GM19035 (cell line): ENCODE measurements at regions not wholly inside any gene's neighbourhood (a gene's known extent, or its start where the extent isn't known, plus 50 kb on each side); places are given as distances from the start of the nearest gene placed in this dataset.
"Not testable (repeated sequence)": the region's sequence is repeated elsewhere in the genome, so short reads cannot be mapped to it uniquely, and the experiment has no call there.

ENCODE experiments used
- ATAC-seq: cut with Tn5 transposase; IDR thresholded peaks from one replicate; pipeline ENCODE4 v1.9.1; 2021; ENCODE audit not compliant: unreplicated experiment

DNA sequence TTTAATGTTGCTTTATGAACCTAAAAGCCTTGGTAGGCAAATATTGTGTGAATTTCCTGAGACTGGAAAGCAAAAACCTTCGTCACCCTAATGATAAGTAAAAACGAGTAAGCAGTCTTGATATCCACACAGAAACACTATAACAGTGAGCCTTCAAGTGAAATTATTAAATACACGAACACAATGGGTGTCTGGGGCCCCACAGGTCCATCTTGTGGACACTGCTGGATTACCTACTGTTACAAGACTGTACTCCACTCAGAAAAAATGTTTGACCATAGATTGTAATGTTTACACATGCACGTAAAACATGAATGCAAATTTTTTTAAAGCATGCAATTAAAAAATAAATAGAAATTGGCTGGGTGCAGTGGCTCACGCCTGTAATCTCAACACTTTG, 466.9 kb downstream of the CD83 start:
- no peak for ATAC-seq

DNA sequence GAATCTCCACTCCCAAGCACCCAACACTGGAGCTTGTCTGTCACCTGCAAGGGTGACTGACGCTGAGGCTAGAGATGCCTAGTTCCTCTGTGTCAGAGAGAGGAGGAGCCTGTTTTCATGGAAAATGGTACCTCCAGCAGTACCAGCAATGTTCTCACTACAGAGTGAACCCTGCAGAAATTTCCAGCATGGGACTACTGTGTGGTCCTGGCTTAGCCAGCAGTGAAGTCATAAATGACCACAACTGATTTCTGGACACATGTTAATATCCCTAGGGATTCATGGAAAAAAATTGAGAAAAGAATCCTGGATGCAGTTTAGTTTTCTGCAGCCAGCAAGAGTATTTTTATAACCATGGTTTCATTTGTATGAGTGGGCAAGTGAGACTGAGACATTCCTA, 468.1 kb downstream of the CD83 start:
- no peak for ATAC-seq

DNA sequence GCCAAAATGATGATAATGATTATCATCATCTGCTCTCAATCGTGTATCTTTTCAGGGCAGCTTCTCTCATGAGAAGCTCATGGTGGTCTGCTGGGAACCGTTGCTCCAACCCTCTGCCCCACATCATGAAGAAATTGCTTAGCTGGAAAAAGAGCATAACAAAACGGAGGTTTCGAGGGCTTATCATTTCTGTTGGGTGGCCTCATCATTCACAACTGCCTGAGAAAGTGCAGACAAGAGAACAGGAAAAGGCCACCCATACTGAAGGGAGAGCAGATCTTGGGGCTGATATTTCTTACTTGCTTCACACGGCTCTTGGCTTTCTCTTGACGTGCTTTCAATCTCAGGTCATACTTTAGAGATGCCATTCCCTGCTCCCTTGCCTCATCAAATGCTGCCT, 471.6 kb downstream of the CD83 start:
- no peak for ATAC-seq

DNA sequence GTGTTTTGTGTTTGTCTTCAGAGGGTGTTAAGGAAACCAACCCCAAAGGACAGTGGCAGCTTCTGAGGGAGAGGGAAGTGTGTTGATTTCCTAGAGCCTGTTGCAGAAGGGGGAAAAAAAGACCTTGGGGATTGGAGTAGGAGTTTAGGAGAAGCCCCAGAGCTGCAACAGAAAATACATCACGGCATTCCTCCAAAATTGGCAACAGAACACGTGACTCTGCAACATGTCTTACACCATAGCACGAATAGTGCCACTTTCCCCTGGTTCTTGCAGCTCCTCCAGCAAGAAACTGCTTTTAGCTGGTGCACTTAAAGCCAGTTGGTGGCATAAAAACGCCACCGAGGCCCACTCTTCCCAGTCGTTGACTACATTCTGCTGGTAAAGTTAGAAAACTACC, 473.0 kb downstream of the CD83 start:
- no peak for ATAC-seq

DNA sequence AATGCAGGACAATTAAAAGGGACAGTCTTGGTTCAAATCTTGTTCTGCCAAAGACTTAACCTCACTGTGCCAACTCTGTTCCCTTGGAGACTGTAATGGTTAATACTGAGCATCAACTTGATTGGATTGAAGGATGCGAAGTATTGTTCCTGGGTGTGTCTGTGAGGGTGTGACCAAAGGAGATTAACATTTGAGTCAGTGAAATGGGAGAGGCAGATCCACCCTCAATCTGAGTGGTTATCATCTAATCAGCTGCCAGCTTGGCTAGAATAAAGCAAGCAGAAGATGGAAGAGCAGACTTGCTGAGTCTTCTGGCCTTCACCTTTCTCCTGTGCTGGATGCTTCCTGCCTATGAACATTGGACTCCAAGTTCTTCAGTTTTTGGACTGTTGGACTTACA, 474.4 kb downstream of the CD83 start:
- no peak for ATAC-seq

DNA sequence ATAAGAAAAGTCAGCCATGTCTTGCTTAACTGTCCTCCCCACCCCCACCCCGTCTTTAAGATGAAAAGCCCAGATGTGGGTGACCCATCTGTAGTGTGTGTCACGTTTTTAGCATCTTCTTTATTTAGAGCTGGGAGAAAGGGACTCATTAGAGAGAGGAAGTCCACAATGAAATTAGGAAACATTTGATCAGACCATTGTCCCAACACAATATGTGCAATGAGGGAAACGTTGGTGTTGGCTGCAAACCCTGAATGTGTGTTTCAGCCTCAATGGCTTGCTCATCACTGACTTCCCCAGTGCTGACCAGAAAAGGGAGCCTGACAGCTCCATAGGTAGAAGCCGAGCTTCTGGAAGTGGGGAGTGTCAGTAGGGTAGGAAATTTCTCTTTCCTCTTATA, 475.7 kb downstream of the CD83 start:
- ATAC-seq, result no peak

DNA sequence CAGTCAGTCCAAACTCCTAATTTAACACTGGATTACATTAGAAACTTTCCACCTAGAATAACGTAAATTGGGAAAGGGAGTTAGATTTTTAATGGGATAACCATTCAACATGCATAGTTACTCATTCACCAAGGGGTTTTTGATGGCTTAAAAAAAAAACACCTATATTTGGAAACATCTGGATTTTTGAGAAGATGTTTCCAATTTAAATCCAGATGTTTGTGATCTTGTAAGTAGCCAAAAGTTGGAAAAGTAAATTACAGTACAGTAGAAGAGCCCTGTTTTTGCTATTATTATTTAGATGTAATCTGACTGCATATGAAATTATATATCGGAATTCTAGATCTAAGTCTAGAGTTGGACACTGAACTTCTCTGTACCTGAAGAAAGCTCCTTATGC, 478.2 kb downstream of the CD83 start:
- ATAC-seq, result no peak

DNA sequence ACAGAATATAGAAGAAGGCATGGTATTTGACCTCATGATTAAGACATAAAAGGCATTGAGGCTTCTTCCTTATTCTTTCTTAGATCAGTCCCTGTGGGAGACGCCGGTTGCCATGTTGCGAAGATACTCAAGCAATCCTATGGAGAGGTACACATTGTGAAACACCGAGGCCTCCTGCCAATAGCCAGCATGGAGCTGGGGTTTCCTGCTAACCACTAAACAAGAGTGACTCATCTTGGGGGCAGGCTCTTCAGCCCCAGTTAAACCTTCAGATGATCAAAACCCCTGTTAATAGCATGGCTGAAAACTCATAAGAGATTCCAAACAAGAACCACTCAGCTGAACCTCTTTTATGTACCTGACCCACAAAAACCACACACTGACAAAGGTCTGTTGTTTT, 478.8 kb downstream of the CD83 start:
- no peak for ATAC-seq

DNA sequence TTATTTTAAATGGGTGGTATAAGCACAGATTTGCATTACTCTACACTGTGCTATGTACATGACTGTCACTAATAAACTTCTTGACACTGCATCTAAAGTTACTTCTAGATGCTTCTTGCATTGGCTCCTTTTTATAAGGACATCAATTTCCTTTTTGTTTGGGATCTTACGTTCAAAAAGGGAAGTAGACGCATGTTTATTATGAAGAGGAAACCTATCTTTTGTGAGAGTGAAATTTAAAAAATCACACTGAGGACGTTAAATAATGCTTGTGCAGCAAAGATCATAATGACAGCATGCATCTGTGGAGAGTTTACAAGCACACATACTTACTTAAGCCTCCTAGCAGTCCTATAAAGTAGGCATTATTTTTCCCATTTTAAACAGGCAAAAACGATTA, 479.5 kb downstream of the CD83 start:
- ATAC-seq, result no peak

DNA sequence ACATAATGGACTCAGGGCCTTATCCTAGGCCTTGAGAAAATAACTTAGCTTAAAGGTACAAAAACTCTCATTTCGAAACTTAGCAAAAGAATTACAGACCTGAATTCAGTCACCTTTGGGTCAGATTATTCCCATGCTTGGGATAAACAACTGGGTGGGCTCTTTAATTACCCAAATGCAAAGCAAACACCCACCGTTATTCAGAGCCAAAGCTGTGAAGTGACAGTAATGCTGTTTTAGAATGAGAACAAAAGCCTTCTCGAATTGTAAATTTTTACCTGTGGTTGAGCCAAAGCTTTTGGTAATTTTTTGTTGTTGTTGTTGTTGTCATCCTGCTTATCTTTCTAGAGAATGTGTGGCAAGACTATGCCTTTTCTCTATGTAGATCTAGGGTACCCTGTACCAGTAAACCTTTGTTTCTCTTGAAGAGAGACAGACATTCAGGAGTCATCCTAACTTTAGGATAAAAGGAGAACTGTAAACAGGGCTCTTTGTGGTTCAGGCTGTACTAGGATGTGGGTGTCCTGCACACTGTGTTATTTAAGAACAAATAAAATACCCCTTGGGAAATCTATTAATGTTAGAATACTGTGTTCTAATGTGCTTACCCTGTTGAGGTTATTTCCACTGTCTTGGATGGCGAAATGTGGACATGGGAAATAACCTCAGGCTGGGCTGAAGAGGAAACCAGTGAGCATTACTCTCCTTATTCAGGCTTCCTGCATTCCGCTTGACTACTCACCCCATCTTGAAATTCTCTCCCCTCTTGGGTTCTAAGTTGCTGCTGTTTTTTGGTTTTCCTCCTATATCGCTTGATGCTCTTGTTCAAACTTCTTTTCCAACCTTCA, 480.7 kb downstream of the CD83 start:
- ATAC-seq, result no peak

DNA sequence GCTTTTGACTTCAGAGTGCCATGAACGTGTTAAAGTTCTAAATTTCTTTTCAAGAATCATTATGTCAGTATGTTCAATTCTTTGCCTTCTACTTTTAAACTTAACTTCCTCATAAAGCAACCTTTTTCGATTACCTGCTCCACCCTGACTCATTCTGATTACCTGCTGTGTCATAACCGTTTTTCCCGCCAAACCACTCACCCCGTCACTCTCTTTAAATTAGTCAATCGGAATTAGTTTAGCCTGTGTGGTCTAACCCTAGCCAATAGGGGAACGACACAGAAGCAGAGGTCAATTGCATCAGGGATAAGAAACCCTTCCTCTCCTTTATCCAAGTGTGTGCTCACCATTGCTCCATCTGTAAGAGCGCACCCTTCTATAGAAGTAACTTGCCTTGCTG, 482.7 kb downstream of the CD83 start:
- not testable (repeated sequence) for ATAC-seq

DNA sequence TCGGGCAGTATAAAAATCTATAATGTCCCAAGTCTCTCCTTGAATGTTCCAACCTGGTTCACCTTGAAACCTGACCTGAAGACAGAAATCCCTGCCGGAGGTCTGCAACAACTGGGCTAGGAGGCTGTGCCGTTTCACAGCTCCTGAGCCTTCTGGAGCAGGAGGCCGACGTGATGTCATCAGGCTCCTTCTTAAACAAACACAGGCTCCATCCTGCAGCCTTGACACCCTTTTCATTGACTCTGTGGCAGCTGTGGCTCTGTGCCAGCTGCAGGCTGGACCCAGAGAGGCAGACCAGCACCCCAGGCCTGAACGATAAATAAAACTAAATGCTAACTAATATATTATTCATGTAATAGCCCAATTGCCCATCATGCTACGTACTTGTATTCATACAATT, 483.9 kb downstream of the CD83 start:
- ATAC-seq, result no peak

DNA sequence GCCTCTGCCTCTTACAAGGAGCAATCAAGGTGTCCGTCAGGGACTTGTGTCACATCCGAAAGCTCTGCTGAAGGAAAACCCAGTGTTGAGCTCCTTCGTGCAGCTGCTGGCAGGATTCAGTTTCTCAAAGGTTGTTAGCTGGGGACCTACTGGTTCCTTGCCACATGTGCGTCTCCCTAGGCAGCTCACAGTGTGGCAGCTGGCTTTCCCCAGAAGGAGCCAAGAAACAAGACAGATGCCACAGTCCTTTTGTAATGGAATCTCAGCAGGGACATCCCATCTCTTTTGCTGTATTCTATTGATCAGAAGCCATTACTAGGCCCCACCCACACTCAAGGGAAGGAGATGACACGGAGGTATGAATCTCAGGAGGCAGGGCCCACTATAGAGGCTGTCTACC, 488.8 kb downstream of the CD83 start:
- ATAC-seq, result no peak

DNA sequence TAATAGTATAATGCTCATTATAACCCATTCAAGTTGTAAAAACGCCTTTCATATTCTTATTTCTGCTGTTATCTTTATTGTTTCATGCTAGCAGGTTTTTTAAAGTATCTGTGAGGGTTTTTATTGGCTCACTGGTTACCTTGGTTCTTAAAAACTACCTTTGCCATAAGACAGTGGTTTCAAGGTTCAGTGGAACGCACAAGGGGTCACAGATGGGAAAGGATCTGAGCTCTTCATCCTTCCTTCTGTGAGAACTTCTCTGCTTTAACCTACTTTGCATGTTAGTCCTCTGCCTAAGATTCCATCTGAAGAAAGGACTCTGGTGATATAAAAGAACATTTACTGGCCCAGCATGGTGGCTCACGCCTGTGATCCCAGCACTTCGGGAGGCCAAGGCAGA, 492.6 kb downstream of the CD83 start:
- no peak for ATAC-seq

DNA sequence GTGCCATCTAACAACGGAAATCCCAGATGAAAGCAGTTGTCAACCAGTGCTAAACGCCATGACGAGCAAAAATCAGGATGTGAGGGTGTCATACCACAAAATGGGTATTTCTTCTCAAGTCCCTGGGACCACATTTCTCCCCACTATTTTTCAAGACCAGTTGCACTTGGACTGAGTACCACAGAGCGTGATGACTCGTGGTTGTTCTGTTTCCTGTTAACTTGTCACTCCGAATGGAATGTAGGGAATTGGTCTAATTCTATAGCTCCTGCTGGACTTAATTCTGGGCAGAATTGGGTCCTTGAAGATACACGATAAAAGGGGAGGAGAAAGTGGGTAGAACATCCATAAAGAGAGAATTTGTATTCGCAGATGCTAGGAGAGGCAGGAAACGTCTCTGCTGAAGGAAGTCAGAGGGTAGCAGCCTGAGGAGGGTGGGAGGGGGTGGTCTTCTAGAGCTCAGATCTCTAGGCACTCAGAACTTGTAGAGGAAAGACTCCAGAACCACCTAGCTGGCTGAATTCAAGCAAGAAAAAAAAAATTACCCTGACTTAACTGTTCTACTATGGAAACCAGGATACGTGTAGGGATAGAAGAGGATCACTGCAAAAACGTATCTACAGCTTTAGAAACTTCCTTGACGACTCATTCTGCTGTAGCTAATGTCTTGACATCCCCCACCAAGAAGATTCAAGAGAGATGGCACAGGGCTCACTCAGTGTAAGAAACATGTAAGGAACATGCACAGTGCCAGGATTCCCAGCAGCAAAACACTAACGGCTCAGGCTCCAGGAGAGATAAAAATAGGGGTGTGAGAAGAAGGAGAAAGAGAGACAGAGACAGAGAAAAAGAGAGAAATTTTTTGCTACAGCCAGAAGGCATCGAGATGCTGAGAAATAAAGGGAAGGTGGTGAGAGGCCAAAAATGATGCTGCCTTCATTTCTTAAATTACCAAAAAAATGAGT, 494.7 kb downstream of the CD83 start:
- ATAC-seq, result no peak

DNA sequence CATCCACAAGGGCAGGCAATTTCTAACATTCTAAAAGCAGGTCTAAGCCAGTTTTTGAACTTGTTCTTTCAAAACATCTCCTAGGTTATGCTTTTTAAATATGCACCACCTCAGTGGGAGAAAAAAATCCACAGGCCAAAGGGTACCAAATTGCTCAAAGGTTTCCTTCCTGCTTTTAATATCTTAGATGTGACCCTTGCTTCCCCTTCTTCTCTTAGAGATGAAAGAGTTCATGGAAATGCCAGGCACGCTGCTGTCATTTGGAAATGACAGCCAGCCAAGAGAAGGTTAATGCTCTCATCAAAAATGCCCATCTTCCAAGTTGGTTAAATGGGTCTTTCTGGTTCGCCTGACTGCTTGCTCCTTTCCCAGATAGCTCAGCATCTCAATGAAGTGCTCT, 497.1 kb downstream of the CD83 start:
- ATAC-seq, result no peak

DNA sequence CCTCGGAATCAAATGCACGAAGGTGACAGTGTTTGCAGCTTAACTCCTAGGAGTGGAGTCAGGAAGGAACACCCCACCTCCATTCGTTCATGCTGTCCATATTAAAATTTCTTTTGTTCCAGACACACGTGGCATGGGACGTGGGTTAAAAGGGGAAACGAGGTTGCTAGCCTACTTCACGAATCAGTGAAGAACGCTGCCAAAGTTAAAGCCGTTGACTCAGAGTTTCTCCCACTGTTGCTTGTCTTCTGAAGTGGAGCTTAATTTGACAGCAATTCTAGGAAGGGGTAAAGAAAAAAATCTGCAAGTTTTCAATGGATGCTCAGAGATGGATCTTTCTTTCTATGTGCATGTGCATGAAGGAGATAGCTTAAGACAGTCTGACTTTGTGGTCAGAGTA, 499.1 kb downstream of the CD83 start:
- no peak for ATAC-seq

DNA sequence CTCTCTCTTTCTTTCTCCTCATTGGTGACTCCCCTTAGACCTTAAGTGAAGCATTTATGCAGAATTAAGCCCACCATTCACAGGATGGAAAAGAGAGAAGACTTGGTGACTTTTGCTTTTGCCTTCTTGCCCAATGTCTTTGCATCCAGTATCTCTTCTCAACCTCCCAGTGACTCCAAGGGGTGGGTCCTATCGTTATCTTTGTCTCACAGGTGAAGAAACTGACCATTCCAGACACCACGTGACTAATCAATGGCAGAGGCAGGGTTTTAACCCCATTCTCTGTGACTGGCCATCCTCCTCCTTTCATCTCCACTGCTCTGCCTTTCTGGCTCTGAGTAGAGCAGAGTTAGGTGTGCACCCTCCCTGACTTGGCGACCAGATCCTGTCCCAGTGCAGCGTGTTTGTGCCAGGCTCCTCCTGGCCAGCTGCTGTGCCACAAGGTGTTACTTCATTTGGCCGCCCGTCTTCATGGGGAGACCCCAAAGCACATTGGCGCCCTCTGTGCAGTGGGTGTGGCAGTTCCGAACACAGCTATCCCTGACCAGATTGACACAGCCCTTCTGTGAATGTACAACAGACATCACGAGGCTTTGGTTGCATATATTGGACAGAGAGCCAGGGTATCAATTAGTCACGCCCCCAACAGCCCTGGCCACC, 501.3 kb downstream of the CD83 start:
- ATAC-seq, result no peak

DNA sequence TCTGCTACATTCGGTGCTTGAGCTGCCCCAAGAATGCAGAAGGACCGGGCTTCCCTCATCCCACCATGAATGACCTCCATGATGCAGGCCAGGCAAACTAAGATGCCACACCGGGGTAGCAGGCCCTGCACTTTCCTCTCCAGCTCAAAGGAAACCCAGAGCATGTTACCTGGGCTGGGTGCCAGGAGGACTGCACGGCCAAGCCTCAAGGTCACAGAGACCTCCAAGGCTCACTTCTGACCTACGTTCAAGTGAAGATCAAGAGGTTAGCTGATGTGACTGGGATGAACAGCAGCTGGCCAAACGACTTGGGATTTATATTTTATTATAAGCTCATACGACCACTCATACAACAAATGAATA, 501.8 kb downstream of the CD83 start:
- no peak for ATAC-seq

DNA sequence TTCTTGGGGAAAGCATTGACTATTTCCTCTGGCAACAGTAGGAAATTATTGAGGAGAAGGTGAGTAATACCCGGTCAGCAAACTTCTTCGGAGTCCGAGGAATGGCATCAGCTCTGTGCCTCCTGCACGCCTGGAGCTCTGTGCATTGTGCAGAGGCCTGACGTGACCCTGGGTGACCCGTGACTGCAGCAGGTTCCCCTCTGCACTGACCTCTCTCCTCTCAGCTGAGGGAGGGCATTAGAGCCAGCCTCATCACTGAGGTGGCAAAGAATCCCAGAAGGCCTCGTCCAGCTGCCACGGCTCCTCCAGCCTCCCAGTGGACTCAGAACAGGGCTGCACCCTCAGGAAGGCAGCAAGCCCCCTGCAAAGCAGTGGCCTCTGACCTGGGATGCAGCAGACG, 502.9 kb downstream of the CD83 start:
- ATAC-seq, result no peak

DNA sequence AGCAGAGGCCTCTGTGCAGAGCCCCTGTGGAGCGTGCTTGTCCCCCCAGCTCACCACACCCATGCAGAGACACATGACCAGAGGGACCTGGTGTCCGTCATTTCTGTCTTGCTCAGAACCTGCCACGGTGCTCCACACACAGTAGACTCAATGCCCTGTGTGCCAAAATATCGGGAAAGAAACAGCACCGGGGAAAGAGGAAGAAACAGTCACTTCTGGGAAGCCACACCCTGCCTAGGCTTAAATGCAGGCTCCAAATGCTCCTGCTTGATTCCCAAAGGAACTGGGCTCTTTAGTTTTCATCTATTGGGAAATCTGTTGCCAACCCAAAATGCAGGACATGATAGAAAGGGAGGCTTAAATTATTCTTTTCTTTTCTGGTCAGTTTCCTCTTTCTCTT, 503.9 kb downstream of the CD83 start:
- ATAC-seq, result no peak

DNA sequence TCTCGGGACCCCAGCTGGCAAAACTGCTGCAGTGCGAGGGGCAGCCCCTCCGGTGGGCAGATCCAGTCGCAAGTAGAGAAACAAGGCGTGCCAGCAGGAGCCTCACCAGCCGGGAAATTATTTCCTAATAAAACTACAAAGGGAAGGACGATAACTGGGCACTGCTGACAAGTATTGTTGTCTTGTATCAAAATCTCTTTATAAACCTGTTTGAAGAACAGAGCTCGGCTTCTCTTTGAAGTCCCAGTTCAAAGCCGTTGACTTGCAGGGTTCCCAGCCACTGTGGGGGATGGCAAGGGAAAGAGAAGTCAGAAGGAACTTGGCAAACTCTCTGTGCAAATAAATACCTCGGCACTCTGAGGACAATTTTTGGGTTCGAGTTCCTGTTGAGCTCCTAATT, 504.5 kb downstream of the CD83 start:
- no peak for ATAC-seq
